SK-MEL-5 (cell line): ENCODE measurements at regions not wholly inside any gene's neighbourhood (a gene's known extent, or its start where the extent isn't known, plus 50 kb on each side); places are given as distances from the start of the nearest gene placed in this dataset.

ENCODE experiments used
- DNase-seq: peaks from one replicate; pipeline ENCODE4 v3.0.0-alpha.2; 2016; ENCODE audit warnings: low read depth, low spot score
- in situ Hi-C: cut with HindIII; loops from 2 replicates; pipeline ENCODE4 v1.10.0; 2016; ENCODE audit warnings: low sequenced_read_pairs, high pct_unique_total_duplicates, low pct_unique_long_range_greater_than_20kb

DNA sequence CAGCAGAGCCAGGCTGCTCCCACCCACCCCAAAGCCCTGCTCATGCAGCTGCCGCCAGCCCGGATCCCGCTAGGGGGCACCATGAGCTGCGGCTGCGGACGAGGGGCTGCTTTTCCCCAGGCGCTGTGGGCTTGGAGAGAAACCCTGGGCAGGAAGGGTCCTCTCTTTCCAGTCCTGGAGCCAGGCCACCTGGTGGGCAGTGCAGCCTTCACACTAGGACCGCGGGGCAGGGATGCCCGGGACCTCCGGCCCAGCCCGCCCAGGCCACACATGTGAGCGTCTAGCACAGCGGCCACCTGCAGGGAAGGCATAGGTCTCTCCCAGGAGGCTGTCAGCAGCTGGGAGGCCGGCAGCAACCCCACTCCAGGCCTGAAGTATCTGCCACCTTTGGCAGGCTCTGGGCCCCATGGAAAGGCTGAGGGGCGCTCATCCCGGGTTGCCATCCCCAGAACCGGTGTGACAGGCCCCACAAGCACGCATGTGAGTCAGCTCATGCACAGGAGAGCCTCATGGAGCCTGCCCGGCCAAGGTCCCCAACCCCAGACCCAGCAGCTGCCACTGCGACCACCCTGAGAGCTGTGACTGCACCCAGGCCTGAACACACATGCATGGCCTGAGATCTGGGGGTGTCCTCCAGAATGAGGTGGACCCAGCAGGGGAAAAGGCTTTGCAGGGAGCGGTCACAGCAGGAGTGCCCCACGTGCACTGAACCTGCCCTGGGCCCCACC lies 280.0 kb upstream of the RTL1 start:
- peak; percentile 14 for DNase-seq
- in situ Hi-C loops, result no loop called here

DNA sequence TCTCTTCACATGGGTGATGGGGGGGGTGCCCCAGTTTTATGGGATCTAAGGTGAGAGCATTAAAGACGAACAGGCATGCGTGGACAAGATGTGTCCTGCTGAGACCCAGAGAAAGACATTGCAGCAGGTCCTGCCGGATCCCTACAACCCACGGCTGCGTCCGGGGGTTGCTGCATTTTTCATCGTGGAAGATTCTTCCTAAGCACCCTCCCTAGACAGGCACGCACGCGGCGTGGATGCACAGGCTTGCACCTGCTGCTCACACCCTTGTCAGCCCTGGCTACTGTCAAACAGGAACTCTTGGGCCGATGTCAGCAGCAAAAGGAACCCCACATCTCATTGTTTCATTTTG lies 280.6 kb upstream of the RTL1 start:
- in situ Hi-C loops, result no loop called here

DNA sequence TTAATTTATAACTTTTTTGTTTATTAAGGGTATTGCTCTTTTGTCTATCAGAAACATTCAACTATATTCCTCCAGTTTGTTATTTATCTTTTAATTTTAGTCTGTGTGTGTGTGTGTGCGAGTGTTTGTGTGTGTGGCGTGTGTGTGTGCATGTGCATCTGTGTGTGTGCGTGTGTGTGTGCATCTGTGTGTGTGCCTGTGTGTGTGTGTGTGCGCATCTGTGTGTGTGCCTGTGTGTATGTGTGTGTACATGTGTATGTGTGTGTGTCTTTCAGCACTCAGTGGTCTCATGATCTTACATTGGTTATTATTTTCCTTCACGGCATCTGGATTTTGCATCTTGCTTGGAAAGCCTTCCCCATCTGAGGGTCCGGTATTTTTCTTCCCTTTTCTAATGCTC lies 281.1 kb upstream of the RTL1 start:
- in situ Hi-C loops, result no loop called here
- no peak for DNase-seq

More for the DNA sequence above, 280.6 kb upstream of the RTL1 start:
- DNase-seq, result no peak

DNA sequence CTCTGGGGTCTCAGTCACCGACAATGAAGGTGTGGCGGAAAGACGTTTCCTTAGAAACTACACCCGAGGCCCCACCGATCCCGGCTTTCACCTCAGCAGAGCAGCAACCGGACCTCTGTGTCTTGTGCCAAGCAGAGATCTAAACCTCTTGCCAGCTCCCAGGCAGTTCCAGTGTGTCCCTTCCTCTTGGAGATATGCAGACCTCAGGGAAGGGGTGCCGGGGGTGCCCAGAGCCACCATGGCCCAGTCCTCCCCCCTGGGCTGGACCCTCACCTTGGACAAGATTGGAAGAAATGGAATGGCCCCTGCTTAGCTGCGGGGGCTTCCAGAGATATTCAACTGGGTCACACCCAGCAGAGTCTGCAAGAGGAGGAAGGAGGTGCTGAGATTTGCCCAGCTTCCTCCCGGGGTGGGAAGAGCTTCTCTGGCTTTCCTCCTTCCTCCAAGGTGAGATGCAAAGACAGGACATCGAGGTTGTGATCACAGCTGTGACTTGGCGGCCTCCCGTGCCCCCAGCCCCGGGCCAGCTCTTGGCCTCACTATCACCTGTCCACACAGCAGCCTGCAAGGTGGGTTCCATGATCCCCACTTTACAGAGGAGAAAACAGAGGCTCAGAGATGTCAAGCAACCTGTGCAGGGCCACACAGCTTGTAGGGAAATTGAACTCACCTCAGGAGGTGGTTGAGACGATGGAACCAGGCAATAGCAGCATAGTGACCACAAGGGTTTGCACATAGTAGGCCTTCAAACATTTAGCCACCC lies 281.7 kb upstream of the RTL1 start:
- in situ Hi-C loops, result no loop called here
- no peak for DNase-seq

DNA sequence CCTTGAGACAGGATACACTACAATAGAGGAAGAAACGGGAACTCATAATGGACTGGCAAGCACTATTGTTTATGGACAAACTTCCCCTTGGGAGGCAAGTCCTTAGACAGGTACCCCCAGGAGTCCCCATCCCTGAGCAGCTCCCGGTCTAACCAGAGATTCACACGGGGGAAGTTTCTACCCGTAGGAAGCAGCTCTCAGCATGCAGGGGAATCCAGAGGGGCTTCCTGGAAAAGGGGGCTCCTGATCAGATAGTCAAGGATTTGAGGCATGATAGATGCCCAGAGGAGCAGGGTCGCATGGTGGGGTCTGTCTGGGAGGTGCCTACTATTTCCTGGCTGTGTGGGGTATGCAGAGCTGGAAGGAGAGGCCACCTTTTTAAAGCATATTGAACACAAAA lies 282.4 kb upstream of the RTL1 start:
- no peak for DNase-seq
- in situ Hi-C loops, result no loop called here

- in situ Hi-C loops, result no loop called here
- no peak for DNase-seq
Observed at GRCh38 chr14:101186544-101186943, 283.0 kb upstream of the RTL1 start.

- no peak for DNase-seq
- in situ Hi-C loops, result no loop called here
Observed at GRCh38 chr14:101186992-101187815, 283.7 kb upstream of the RTL1 start.

GRCh38 chr14:101187816-101188570 lies 284.5 kb upstream of the RTL1 start:
- in situ Hi-C loops, result no loop called here
- no peak for DNase-seq

GRCh38 chr14:101188571-101188915 lies 285.0 kb upstream of the RTL1 start:
- DNase-seq, result no peak
- in situ Hi-C loops, result no loop called here

- in situ Hi-C loops, result no loop called here
- no peak for DNase-seq
Observed at GRCh38 chr14:101189266-101189665, 285.7 kb upstream of the RTL1 start.

GRCh38 chr14:101189962-101190560 lies 286.5 kb upstream of the RTL1 start:
- in situ Hi-C loops, result no loop called here
- DNase-seq, result no peak

DNA sequence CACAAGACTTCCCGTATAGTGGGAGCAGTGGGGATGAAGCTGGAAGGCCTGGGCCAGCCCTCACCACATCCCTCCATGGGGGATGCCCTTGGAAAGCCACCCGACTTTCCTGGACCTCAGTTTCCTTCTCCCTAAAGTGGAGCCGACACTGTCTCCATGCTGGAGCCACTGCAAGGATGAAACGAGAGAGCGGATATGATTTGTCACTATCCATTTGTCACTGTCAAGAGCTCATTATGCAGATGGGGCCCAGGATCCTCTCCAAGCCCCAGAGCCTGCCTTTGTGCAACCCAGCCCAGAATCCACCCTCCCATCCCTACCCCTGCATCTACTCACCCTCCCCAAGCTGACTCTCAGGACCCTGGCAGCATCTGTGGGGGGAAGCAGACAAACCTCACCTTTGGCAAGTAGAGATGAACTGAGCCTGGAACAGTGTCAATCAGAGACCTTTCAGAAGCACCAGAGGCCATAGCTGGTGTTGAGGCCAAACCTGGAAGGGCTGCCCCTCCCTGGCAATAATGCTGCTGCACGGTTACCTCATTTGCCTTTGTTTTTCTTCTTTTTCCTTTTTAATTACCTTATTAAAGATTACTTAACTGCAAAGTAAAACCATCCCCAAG lies 287.7 kb upstream of the RTL1 start:
- in situ Hi-C loops, result no loop called here
- no peak for DNase-seq

DNA sequence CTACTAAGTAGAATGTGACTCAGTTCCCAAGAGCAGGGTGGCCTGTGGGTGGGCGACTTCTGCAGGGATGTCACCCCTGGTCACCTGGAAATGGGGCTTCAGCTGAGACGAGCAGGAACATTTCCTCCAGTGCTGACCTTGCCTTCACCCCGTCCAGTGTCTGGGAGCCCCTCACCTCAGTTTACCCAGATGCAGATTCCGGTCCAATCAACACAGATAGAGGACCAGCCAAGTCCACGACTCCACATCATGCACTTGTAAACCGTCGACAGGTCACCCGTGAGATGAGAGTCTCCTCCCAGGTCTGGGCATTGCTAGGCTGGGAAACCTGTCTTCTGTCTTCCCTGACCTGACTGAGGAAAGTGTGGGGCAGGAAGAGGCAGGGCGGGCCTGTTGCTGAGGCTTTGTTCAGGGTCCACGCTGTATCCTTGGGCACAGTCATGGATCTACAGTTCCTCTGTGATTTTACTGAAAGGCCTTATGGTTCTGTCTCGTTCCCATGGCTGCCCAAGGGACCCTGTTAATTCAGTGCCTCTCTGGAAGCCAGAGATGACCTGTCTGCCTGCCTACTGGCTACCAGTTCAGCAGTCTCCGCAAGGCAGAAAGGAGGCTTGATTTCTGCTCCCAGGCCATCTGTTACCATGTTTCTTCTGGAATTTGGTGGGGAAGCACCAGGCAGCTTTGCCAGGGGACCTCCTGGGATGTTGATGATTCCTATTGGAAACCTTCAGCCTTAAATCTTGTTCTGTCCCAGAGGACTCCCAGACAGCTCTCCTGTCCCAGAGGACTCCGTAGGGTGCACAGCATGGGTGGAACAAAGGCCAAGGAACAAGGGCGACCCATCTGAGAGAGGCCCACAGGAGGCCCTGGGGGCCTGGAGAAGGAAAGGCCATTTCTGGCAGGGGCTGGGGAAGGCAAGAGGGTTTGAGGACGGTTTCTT lies 288.5 kb upstream of the RTL1 start:
- in situ Hi-C loops, result no loop called here
- DNase-seq, result no peak

DNA sequence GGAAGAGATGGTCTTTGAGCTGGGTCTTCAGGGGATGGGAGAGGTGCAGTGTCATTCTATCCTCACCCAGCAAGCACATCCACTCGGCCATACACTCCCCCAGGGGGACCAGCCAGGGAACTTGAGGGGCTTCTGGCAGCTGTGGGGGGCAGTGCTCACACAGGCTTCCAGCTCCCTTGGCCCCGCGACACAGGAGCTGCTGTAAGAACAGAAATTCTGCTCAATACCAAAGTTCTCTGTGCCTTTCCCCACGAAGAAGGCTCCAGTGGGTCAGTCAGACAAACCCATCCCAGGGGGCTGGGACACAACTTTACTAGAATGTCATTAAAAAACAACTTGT lies 289.1 kb upstream of the RTL1 start:
- DNase-seq, result no peak
- in situ Hi-C loops, result no loop called here

DNA sequence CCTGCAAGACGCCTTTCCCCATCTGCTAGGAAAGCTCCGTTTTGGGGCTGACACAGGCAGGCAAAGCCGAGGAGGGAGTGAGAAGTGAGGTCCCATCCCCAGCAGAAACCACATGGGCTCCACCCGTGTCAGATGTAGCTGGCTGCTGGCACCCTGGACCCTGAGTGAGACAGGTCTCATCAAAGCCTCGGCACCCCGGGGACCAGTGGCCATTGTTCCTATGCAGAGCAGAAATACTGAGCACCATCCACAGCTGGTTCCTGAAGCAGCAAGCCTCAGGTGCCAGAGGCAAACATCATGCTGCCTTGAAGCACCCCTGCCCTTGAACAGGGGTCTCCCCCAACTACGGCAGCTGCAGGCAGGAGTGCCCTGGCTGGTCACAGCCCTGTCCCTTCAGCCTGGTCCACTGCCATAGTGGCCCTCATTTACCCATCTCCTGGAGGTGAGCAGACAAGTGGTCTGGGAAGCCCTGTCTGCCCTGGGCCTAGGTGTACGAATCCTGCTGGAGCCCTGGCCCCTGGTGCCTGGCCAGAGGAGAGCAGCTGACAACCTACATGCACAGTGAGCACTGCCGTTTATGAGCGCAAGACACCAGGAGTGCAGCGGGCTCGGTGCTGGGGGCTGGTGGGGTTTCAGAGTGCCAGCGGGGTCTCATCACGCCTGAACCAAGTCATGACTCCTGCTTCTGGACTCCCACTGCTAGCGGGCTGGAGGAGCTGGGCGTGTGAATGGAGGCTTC lies 289.8 kb upstream of the RTL1 start:
- in situ Hi-C loops, result no loop called here

DNA sequence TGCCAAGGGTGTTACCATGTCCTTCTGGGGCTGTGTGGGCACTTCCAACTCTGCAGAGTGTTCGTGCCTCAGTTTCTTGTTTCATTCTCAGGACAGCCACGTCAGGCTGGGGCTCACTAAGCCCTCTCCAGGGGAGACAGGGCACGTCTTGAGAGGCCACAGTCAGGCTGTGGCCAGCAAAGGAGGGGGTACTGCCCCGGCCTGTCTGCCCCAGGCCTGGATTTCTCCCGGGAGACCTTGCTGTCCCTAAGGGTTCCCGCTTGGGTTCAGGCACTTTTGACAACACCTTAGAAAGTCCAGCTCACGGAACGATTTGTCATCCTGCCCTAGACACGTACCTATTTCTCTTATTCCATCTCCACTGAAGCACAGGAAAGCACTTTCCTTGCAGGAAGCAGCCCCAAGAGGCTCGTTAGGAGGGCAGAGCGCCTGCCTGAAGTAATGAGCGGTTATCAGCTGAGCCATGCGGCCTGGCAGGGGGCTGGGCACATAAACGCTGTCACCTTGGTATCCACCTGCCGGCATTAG lies 290.4 kb upstream of the RTL1 start:
- in situ Hi-C loops, result no loop called here
- no peak for DNase-seq

More for the DNA sequence above, 289.8 kb upstream of the RTL1 start:
- no peak for DNase-seq
